Breast epithelium (tissue), 3 donors: ENCODE measurements at regions not wholly inside any gene's neighbourhood (a gene's known extent, or its start where the extent isn't known, plus 50 kb on each side); places are given as distances from the start of the nearest gene placed in this dataset.

Source experiments
- POLR2A ChIP-seq: fragments of 450-650 bp; IDR thresholded peaks from one replicate; pipeline ENCODE4 v1.6.1; 2016; ENCODE audit warnings: antibody characterized with exemption, mild to moderate bottlenecking, moderate library complexity
- TF ChIP-seq, protein P1 (sequence below), 3 donors: fragments of 450-650 bp; IDR thresholded peaks; one replicate each; pipeline ENCODE4 v1.5.1; 2016 to 2017; ENCODE audit warnings: antibody characterized with exemption in 3 of 3, mild to moderate bottlenecking in 3 of 3, moderate library complexity in 3 of 3

DNA sequence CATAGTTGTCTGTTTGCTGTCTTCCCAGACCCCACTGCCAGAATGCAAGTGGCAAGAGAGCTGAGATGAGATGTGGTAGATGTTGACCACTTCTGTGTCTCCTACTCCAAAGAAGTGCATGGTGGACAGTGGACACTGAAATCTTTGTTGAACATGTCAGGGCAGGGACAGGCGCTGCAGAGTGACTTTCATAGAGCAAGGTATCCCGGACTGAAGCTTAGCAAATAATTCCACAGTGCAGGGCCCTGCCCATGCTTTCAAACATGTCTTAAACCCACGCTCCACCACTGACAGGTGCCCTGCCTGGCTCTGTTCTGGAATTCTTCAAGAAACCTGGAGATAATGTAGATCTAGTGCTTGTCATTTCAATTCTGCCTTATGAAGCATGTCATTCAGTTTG lies 470.5 kb upstream of the ID2 start:
- TF ChIP-seq, protein P1, sequence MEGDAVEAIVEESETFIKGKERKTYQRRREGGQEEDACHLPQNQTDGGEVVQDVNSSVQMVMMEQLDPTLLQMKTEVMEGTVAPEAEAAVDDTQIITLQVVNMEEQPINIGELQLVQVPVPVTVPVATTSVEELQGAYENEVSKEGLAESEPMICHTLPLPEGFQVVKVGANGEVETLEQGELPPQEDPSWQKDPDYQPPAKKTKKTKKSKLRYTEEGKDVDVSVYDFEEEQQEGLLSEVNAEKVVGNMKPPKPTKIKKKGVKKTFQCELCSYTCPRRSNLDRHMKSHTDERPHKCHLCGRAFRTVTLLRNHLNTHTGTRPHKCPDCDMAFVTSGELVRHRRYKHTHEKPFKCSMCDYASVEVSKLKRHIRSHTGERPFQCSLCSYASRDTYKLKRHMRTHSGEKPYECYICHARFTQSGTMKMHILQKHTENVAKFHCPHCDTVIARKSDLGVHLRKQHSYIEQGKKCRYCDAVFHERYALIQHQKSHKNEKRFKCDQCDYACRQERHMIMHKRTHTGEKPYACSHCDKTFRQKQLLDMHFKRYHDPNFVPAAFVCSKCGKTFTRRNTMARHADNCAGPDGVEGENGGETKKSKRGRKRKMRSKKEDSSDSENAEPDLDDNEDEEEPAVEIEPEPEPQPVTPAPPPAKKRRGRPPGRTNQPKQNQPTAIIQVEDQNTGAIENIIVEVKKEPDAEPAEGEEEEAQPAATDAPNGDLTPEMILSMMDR (IDR thresholded peaks at IDR 0.05) = no peak
- no peak for TF ChIP-seq POLR2A
